ENCODE measurements at regions not wholly inside any gene's neighbourhood (a gene's known extent, or its start where the extent isn't known, plus 50 kb on each side); places are given as distances from the start of the nearest gene placed in this dataset.
"Not testable (repeated sequence)": the region's sequence is repeated elsewhere in the genome, so short reads cannot be mapped to it uniquely, and the experiment has no call there.

- not testable (repeated sequence) for DNase-seq (ENCODE audit: low spot score)
These were observed 106.0 kb downstream of the BUD13 start for GRCh38 chr11:116666673-116667249.

- DNase-seq (ENCODE audit: low spot score) = no peak
These were observed 107.3 kb downstream of the BUD13 start for GRCh38 chr11:116665523-116665922.

GRCh38 chr11:116661056-116661455, 111.7 kb downstream of the BUD13 start:
- no peak for DNase-seq (ENCODE audit: low spot score)

GRCh38 chr11:116660011-116660410, 112.8 kb downstream of the BUD13 start:
- no peak for DNase-seq (ENCODE audit: low spot score)

GRCh38 chr11:116658876-116659535, 113.8 kb downstream of the BUD13 start:
- no peak for DNase-seq (ENCODE audit: low spot score)

- DNase-seq (ENCODE audit: low spot score) = no peak
These were observed 114.7 kb downstream of the BUD13 start for GRCh38 chr11:116657842-116658825.

GRCh38 chr11:116656011-116656410, 116.8 kb downstream of the BUD13 start:
- DNase-seq (ENCODE audit: low spot score) = no peak

GRCh38 chr11:116654526-116654925, 118.3 kb downstream of the BUD13 start:
- DNase-seq (ENCODE audit: low spot score) = no peak

GRCh38 chr11:116653206-116653605, 119.6 kb downstream of the BUD13 start:
- no peak for DNase-seq (ENCODE audit: low spot score)

GRCh38 chr11:116651737-116652237, 121.0 kb downstream of the BUD13 start:
- no peak for DNase-seq (ENCODE audit: low spot score)

- DNase-seq (ENCODE audit: low spot score) = no peak
These were observed 121.6 kb downstream of the BUD13 start for GRCh38 chr11:116651098-116651736.

GRCh38 chr11:116650052-116650451, 122.7 kb downstream of the BUD13 start:
- no peak for DNase-seq (ENCODE audit: low spot score)

GRCh38 chr11:116649268-116649667, 123.5 kb downstream of the BUD13 start:
- no peak for DNase-seq (ENCODE audit: low spot score)

GRCh38 chr11:116648247-116649174, 124.3 kb downstream of the BUD13 start:
- DNase-seq (ENCODE audit: low spot score) = no peak

- no peak for DNase-seq (ENCODE audit: low spot score)
These were observed 125.3 kb downstream of the BUD13 start for GRCh38 chr11:116647305-116648080.

GRCh38 chr11:116646191-116646590, 126.6 kb downstream of the BUD13 start:
- no peak for DNase-seq (ENCODE audit: low spot score)

GRCh38 chr11:116644941-116645305, 127.9 kb downstream of the BUD13 start:
- no peak for DNase-seq (ENCODE audit: low spot score)

- DNase-seq (ENCODE audit: low spot score) = no peak
These were observed 128.4 kb downstream of the BUD13 start for GRCh38 chr11:116644201-116644940.

GRCh38 chr11:116643521-116643920, 129.3 kb downstream of the BUD13 start:
- DNase-seq (ENCODE audit: low spot score) = no peak

- no peak for DNase-seq (ENCODE audit: low spot score)
These were observed 129.9 kb downstream of the BUD13 start for GRCh38 chr11:116642902-116643301.

All from Ammon's horn (tissue), 1 donor.